Uterus (tissue), 2 donors: ENCODE measurements at regions not wholly inside any gene's neighbourhood (a gene's known extent, or its start where the extent isn't known, plus 50 kb on each side); places are given as distances from the start of the nearest gene placed in this dataset.

Experiments
- CTCF ChIP-seq, 4 experiments: fragments of 200-600 bp in 2 of 4; fragments of 450-650 bp in 2 of 4; sonication (generic) in 2 of 4; IDR thresholded peaks; one replicate each; pipeline ENCODE4 v1.5.1; 2016 to 2019; ENCODE audit warnings: antibody characterized with exemption in 4 of 4, mild to moderate bottlenecking in 2 of 4, moderate library complexity in 1 of 4
- POLR2A ChIP-seq, 2 donors: fragments of 450-650 bp; IDR thresholded peaks; one replicate each; pipeline ENCODE4 v1.6.1; 2016; ENCODE audit warnings: antibody characterized with exemption in 2 of 2, mild to moderate bottlenecking in 1 of 2, moderate library complexity in 1 of 2

- TF ChIP-seq CTCF (IDR thresholded peaks at IDR 0.05) = no peak
- no peak for TF ChIP-seq POLR2A (IDR thresholded peaks at IDR 0.05)
Observed at GRCh38 chr15:53911431-53911830, 66.8 kb upstream of the UNC13C start.
